ENCODE measurements at regions not wholly inside any gene's neighbourhood (a gene's known extent, or its start where the extent isn't known, plus 50 kb on each side); places are given as distances from the start of the nearest gene placed in this dataset.

DNA sequence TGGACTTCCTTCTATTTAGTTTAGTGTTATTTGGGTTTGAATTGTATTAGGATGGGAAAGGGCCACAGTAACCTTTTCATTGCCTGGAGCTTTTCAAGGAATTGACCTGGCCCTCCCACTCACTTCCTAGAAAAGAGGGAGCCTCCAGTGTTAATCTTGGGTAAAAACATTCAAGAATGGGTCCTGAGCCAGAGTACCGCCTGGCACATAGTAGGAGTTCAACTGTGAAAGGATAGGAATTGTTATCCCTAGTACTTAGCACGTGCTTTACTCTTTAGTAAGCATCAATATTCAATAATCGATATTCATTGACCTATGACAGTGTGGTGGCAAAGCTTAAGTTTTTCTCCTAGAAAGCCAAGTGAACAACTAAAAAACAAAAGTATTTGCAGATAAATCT lies 179.9 kb downstream of the IRS1 start:
- no peak for DNase-seq

DNA sequence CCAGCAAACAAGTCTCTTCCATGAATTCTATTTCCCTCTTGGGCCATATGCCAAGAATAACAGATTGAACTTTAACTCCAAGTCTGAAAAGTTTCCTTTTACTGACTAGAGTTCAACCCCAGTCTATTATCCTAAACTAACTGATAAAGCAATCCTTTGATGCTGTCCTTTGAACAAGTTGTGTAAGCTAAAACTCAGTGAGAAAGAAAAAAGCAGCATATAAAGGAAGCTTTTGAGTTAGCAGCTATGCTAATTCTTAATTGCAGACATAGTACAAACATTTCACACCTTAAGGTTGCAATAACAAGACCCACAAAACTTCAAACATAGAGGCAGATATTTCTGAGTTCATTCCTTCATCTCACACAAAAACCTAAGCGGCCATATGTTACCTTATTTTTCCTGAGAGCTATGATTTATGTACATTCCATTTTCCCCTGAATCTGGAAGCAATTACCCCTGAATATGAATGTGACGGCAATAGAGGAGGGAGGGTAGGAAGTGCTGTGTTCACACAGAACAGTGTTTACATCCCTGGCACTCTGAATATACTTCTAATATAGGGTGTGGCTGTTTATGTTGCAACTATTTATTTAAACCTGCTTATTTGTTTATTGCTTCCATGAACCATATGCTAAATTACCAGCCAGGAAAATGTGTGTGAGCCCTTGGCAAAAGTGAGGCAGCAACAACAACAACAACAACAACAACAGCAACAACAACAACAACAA lies 180.6 kb downstream of the IRS1 start:
- DNase-seq = peak in 1 of 2 experiments; percentile 20

DNA sequence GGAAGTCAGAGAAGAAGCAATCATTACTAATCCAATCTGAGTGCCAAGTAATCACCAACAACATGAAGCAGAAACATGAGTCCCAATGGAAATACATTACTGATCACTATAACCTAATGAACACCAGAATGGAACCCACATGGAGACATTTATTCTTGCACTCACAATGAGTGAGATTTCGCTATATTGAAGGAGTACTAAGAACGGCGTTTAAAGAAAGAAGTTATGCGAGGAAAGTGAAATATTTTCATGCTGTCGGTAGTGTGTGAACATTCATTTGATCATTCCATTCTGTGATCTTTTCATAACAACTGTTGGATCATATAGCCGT lies 181.1 kb downstream of the IRS1 start:
- DNase-seq = no peak

DNA sequence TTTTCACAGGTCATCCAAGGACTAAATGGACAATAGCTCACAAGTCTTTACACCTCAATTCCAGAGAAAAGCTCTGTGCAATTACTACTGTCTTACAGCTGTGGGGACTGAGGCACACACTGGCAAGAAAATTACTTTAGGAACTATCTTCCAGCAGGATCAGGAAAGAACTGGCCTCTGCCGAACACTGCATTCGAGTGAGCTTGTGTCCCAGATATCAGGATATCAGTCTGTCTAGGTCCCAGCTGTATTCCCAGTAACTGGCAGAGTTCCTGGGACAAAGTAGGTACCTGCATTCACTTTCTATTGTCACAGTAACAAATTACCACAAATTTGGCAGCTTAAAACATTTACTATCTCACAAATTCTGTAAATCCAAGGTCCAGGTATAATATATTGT lies 183.7 kb downstream of the IRS1 start:
- no peak for DNase-seq

DNA sequence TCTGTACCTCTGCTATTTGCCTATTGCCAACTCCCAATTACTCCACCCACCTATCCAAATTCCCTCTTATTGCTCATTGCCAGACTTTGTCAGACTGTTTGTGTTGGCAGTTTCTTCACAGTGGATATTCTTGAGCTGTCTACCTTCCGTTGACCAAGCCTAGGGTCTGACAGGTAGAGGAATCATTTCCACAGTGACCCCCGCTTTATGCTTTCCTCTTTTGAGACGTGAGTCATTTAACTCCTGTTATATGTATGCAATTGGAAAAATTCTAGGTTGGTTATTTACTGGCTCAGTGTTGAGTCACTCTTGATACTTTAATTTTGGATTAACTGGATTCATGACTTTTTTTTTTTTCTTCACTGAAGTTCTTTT lies 187.7 kb downstream of the IRS1 start:
- DNase-seq = no peak

DNA sequence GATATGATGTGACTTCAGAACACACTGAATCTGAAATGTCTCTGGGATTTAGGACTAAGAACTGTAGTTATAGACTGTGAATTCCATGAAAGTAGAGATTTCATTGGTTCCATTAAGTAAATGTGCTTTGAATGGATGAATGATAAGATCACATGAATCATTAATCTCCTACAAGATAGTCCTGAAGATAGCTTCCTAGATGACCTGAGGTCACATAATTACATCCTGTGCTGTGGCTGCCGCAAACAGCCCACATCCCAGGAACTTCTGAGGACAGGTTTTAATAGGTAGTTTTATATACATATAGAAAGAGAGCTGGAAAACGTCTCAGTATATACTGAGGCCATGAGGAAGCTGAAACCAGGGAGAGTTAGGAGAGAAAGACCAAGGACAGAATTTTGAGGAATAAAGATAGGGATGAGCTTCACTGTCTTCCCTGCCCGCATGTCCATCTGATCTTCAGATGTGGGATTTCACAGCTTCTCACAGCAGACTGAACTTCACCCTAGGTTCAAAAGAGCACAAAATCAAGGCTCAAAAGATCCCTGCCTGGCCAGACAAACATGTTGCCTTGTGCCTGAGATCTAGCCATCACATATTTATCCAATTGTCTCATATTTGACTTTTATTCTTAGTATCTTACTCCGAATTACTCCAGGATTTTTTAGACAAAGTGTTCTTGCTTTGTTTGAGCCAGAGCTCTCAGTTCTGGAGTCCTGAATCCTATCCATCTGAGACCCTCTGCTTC lies 188.2 kb downstream of the IRS1 start:
- no peak for DNase-seq

DNA sequence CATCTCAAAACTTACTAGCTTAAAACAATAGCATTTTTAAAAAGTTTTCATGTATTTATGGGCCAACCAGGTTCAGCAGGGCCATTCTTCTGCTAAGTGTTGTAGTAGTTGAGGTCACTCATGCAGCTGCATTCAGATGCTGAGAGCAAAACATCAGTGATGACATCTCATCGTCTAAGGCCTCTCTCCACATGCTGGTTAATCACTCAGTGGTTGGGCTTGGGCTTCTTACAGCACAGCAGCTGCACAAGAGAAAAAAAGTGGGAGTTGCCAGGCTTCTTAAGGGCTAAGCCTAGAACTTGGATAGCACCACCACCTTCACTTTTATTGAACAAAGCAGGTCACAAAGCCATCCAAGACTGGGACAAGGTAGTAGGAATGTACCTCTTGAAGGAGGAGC lies 190.3 kb downstream of the IRS1 start:
- no peak for DNase-seq

DNA sequence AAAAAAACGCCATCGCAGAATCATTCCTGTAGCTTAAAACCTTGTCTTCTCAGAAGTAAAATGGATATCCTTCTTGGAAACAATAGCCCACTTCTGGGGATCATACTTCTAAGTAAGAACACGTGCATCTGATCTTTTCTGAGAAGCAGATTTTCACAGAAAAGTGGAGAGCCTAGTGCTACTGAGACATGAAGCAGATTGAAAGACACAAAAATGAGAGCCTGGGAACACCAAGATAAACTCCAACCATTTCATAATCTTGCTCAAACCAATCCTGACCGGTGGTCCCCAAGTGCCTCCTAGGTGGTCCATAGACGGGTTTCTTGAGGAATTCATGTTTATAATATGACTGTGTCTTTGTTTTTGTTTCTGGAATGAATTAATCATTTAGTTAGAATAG lies 191.2 kb downstream of the IRS1 start:
- DNase-seq = no peak

DNA sequence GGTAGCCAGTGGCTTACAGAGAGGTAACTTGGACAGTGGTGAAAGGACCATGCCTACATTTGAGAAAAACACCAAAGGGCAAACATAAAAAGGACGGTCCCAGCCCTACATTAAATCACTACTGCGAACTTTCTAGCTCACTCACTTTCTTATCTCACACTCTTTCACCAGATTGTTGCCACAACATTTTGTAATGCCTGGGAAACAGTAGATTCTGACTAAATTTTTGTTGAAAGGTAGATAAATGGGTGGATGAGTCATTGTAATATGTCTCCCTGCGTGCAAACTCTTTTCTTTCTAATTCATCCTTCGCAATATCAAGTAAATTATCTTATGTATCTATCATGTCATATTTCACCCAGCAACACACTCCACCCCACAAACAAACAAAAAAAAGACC lies 192.2 kb downstream of the IRS1 start:
- no peak for DNase-seq

DNA sequence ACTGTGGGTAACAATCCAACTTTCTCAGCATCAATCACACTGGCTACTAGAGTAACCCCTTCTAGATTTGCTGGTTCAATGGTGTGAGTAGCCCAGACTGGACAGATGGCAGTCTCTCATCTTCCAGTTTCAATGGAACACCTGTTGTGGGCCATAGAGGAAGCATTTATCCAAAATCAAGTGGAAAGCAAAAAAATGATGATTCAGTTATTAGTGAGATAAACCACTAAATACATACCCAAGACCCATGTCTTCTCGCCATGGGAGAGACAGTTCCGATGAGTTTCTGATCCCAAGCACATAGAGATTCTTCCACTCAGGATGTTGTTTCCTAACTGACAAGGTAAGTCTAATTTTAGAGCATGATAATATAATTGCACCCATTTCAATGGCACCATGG lies 194.0 kb downstream of the IRS1 start:
- DNase-seq = no peak

DNA sequence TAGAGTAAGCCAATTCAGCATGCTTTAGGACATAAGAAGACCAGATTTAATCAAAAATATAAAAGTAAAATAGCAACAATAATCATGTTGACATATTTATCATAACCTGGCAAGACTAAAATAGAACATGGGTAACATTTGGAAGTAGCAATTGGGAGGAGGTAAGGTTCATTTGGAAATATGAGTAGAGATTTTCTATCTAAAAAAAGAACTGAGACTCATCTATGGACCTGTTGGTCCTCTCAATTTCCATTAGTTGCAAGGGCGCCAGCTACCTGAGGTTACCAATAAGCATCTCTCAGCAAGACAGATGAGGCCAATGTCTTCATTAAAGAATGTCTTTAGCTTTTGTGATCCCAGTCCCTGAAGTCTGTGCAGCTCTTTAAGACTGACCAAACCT lies 196.0 kb downstream of the IRS1 start:
- DNase-seq = no peak

DNA sequence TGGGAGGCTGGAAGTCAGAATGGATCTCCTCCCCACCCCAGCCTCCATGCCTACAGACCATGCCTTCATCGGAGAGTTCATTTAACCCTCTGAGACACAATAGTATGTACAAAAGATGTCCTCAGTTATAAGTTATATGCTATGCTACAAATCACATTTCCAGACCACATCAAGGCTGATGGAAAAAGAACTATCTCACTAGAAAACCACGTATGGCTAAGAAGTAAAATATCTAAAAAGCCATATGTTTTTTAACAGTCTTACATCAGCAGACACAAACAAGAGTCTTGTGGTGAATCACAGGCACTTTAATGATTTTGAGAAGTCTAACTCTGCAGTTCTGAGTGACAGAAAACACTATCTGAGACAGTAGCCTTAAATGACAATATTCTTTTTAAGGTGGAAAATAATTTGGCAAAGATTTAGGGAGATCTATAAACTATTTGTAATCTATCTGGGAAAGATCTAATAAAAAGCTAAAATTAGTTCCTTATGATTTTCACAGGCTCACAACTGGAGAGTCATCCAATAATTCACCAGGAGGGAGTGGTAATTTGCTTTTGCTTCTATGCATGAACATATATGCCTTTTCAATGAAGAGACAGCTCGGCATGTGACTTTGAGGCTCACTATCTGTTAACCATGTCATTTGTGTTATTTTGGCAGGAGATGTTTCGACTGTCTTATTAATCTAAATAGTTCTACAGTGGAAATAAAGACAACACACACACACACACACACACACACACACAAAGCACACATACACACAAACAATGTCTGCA lies 197.5 kb downstream of the IRS1 start:
- DNase-seq = no peak

DNA sequence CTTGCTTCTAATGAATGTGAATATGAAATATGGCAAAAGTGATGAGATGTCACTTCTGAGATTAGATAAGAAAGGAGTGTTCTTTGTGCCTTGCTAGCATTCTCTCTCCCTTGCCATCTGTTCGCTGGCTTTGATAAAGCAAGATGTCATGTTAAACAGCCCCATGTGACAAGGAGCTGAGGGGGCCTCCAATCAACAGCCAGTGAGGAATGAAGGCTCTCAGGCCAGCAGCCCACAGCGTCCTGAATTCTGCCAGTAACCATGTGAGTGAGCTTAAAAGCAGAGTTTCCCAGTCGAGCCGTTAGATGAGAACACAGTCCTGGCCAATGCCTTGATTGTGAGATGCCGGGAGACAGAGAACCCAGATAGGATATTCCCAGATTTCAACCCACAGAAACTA lies 198.8 kb downstream of the IRS1 start:
- DNase-seq = no peak

DNA sequence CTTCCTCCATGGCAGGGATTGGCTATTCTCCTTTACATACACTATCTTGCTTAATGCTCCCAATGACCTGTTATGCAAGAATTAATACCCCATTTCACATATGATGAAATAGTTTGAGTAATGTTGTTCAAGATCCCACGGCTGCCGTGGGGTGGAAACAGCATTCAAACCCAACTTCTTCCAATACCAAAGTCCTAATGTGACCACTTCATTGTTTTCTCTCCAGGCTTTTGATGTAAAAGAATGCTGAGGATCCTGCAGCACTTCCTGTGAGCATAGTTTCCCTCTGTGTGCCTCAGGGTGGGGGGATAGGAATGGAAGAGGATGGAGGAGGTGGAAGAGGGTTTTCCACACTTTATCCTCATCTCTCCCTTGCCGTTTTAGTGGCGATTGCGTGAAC lies 199.4 kb downstream of the IRS1 start:
- no peak for DNase-seq

DNA sequence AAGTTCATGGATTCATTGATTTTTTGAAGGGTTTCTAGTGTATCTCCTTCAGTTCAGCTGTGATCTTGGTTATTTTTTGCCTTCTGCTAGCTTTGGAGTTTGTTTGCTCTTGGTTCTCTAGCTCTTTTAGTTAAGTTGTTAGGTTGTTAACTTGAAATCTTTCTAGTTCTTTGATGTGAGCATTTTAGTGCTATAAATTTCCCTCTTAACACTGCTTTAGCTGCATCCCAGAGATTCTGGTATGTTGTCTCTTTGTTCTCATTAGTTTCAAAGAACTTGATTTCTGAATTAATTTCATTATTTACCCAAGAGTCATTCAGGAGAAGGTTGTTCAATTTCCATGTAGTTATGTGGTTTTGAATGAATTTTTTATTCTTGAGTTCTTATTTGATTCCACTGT lies 210.6 kb downstream of the IRS1 start:
- DNase-seq = no peak

DNA sequence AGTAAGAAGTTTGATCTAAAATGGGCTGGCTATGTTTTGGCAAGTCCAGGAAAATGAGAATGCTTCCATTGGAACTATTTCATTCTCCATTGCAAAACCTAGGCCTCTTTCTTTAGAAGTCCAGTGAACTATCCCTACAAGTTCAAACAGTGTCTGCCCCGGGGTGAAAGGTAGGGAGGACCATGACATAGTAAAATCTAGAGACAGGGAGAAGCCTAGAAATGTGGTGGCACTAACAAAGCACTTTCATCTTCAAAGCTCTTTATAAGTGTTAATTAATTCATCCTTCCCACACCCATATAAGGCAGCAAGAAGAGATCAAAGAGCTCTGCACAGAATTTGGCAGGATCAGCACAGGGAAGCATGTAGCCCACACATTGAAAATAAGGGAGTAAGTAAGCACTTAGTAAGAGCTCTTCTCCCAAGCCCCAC lies 214.5 kb downstream of the IRS1 start:
- DNase-seq = no peak

DNA sequence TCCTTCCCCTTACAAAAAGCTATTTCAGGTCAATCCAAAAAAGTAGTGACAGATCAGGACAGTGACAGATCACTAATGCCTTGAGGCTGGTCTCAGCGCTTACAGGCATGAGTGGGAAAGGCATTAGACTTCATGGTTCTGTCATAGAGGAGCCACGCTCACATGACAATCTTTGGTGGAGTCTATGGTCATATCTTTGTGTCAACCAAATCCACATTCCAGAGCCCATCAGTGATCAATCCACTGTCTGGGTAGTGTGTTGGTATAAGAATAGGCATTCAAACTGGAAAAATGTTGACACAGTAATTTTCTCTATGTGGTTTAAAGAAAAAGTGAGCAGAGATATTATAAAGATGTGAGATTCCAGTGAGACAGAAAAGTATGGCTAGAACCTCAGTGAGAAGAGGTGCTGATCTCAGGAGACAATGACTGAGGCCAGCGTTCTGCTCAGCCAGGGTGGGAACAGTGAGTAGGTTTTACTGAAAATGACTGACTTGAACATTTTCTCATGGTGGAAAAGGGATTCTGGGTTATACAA lies 215.0 kb downstream of the IRS1 start:
- no peak for DNase-seq

DNA sequence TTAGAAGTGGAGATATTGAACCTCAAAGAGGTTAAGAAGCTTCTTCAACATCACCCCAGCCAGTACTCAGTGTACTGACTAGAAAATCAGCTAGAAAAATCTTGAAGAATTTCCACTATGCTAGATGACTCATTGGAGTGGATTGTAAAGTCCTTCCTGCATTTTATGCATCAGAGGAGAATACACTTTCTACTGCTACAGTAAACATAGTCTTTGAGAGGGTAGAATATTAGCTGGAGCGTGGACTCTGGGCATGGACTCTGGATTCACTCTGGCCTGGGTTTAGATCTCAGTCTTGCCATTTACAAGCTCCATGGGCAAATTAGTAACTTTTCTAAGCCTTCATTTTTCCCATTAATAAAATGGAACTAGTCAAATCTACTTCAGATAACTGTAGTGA lies 215.9 kb downstream of the IRS1 start:
- no peak for DNase-seq

DNA sequence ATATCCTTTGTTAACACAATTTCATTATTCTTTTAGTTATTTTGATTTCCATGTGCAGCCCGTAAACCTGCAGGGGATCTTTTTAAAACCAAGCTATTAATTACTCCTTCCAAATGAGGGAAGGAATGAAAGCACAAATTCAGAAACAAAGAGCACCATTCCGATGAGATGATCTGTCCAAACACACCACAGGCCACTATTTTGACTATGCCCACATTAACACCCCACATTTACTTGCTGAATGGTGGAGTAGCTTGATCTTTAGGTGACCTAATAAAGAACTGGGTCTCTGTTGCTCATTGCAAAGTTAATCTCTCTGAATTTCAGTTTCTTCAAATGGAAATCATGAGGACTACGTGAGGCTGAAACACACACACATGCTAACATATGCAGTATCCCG lies 218.0 kb downstream of the IRS1 start:
- DNase-seq = no peak

DNA sequence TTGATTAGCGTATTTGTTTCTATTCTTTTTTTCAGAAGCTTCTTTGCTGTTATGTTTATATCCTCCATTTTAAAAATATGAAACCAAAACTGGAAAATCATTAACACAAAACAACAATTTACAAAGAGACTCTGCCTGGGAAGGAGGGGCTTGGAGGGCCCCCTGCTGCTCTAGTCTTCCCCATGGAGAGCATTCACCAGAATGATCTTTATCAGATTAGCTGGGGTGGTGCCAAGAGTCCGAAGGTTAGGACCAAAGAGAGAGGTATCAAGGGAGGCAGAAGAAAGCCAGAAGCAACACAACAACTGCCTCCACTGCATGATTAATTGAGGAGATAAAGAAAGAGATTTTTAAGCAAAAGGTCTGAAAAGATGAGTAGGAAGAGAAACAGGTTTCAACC lies 218.6 kb downstream of the IRS1 start:
- DNase-seq = no peak

DNA sequence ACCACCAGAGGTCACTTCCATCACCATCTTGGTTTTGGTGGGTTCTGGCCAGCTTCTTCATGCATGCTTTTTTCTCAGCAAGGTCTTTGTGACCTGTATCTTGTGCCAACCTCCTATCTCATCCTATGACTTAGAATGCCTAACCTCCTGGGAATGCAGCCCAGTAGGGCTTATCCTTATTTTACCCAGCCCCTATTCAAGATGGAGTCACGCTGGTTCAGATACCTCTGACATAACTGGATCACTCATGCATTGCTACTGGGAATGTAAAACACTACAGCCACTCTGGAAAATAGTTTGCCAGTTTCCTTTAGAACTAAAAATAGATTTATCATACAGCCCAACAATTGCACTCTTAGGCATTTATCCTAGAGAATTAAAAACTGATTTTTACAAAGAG lies 219.2 kb downstream of the IRS1 start:
- no peak for DNase-seq

DNA sequence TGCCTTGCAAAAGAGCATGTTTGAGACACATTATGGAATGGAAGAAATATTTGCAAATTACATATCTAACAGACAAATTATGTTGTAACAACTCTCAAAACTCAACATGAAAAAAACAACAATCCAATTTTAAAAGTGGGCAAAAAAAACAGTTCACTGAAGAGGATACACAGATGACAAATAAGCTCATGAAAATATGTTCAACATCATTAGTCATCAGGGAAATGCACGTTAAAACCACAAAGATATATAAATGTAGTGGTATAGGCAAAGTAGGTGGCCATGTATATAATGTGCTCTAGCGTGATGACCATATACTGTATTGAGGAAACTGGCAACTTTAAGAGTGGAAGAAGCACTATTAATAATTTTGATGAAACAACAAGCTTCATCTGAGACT lies 220.1 kb downstream of the IRS1 start:
- no peak for DNase-seq

DNA sequence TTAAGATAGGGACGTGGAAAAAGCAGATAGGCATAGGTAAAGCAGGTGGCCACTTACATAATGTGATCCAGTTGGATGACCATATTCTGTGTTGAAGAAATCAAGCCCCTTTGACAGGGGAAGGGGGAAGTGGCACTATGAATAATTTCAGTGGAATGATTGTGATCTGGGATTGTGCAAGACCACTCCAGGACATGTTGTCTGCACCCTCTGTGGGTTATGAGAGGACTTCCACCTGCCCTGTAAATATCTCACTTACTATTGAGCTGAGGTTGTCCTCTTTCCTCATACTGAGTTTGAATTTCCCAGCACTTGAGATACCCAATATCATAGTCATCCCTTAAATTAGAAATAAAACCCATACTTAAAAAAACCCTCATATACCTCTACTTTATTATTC lies 220.7 kb downstream of the IRS1 start:
- DNase-seq = no peak

DNA sequence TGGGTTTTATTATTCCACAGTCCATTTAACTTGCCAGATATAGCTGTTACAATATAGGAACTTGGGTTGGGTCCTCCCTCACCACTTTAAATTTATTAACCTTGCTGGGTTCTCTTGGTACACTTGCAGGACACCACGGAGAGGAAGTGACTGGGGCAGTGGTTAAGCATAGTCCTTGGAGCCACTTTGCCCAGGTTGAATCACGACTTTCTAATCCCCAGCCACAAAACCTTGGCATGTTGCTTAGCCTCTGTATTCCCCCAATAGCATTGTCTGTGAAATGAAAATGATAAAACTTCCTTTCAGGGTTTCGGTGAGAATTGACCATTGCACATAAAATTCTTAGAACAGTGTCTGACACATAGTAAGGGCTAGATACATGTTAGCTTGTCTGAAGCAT lies 221.2 kb downstream of the IRS1 start:
- DNase-seq = no peak
